Nephron (organoid): ENCODE measurements at regions not wholly inside any gene's neighbourhood (a gene's known extent, or its start where the extent isn't known, plus 50 kb on each side); places are given as distances from the start of the nearest gene placed in this dataset.

Source experiments
- H3K27ac Mint-ChIP-seq, 3 experiments: 2 replicates each; pipeline ENCODE4 v1.8.0; 2020; ENCODE audit warnings: mixed read lengths in 3 of 3, mild to moderate bottlenecking in 2 of 3, moderate library complexity in 1 of 3
- H3K27me3 Mint-ChIP-seq: 2 replicates; pipeline ENCODE4 v1.8.0; 2021; ENCODE audit warnings: low read depth, mild to moderate bottlenecking, moderate library complexity, mixed read lengths
- H3K36me3 Mint-ChIP-seq: 2 replicates; pipeline ENCODE4 v1.8.0; 2020; ENCODE audit warnings: low read depth, mixed read lengths
- H3K4me1 Mint-ChIP-seq: 2 replicates; pipeline ENCODE4 v1.8.0; 2020; ENCODE audit warnings: mixed read lengths
- H3K4me3 Mint-ChIP-seq, 3 experiments: 2 replicates each; pipeline ENCODE4 v1.8.0; 2020; ENCODE audit warnings: mild to moderate bottlenecking in 3 of 3, mixed read lengths in 3 of 3, moderate library complexity in 2 of 3
- H3K9me3 Mint-ChIP-seq: 2 replicates; pipeline ENCODE4 v1.8.0; 2020; ENCODE audit warnings: mixed read lengths
- TF ChIP-seq, protein P1 (sequence below), 3 experiments: fragments of 200-600 bp; sonication (generic); IDR thresholded peaks; one replicate each; pipeline ENCODE4 v1.5.0; 2021; ENCODE audit warnings: antibody characterized with exemption in 3 of 3; ENCODE audit not compliant: unreplicated experiment in 3 of 3

DNA sequence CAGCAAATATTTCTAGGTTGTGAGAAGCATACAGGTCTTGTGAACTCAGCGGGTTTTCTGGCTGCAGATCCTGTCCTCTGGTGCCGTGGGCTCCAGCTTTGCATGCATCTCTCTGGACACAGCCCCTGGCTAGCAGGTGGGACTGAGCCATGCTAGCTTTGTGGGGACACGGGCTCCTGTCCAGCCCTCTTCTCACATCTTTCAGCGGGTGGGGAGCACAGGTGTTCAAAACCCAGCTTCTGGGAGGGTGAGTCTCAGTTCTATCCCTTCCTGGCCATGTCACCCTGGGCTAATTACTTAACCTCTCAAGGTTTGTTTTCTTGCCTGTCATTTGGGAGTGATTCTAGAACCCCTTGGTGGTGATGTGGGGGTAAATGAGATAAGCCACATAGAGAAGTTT is 162.3 kb downstream of the ICE1 start:
- Mint-ChIP-seq H3K4me3 (no peak overlapping the region), H3K36me3 (no peaks in the 10 kb centered on the region), H3K4me1 (no peaks in the 10 kb centered on the region), H3K27me3 (peaks cover 9% of the 10 kb centered on the region), H3K27ac (no peak overlapping the region), H3K9me3 (no peaks in the 10 kb centered on the region)
- TF ChIP-seq, protein P1, sequence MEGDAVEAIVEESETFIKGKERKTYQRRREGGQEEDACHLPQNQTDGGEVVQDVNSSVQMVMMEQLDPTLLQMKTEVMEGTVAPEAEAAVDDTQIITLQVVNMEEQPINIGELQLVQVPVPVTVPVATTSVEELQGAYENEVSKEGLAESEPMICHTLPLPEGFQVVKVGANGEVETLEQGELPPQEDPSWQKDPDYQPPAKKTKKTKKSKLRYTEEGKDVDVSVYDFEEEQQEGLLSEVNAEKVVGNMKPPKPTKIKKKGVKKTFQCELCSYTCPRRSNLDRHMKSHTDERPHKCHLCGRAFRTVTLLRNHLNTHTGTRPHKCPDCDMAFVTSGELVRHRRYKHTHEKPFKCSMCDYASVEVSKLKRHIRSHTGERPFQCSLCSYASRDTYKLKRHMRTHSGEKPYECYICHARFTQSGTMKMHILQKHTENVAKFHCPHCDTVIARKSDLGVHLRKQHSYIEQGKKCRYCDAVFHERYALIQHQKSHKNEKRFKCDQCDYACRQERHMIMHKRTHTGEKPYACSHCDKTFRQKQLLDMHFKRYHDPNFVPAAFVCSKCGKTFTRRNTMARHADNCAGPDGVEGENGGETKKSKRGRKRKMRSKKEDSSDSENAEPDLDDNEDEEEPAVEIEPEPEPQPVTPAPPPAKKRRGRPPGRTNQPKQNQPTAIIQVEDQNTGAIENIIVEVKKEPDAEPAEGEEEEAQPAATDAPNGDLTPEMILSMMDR (IDR thresholded peaks at IDR 0.05; ENCODE audit: unreplicated experiment in 3 of 3) = no peak

DNA sequence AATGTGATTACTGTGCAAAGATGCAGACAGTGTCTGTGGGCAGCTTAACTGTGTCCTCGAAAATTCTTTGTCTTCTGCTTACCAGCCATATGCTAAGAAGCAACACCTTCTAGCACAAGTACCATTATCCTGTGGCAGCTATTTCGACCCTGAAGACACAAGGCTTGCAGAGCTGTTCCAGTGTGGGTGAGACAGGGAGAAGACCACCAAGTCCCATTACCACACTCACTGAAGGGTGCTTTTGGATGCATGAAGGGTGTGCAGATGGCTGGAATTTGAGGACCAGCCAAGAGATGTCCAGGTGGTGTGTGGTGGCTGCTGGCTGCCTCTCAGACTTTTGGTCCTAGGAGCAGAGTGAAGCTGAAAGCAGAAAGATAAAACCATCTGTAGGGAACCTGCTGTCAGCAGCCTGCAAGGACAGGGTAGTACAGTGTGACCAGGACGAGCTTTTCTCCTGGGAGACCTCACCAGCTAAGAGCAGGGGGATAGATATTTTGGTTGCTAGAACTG is 161.8 kb downstream of the ICE1 start:
- TF ChIP-seq, protein P1 (IDR thresholded peaks at IDR 0.05; ENCODE audit: unreplicated experiment in 3 of 3) = no peak
- no peak overlapping the region for H3K27ac Mint-ChIP-seq
- H3K9me3 Mint-ChIP-seq = no peaks in the 10 kb centered on the region
- H3K4me3 Mint-ChIP-seq = no peak overlapping the region
- no peaks in the 10 kb centered on the region for H3K36me3 Mint-ChIP-seq
- H3K4me1 Mint-ChIP-seq = no peaks in the 10 kb centered on the region
- peaks cover 9% of the 10 kb centered on the region for H3K27me3 Mint-ChIP-seq

DNA sequence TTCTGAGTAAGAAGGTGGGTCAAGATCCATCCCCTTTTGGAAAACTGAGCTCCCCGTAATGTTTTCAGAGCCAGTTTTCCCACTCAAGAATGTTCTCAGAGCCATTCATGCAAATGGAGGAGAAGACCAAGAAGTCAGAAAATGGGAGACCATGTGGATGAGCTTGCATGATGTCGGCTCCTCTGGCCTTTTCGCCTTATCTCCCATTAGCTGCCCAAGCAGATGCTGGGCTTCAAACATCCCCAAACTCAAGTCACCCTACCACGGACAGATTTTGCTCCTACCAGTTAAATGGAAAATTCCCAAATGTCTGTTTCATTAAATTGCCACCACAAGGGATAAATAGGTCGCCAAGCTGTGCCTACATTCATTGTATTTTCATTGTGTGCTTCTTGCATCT is 161.4 kb downstream of the ICE1 start:
- Mint-ChIP-seq H3K27me3 (peaks cover 8% of the 10 kb centered on the region), H3K27ac (no peak overlapping the region), H3K36me3 (no peaks in the 10 kb centered on the region), H3K4me1 (no peaks in the 10 kb centered on the region), H3K4me3 (no peak overlapping the region), H3K9me3 (no peaks in the 10 kb centered on the region)
- TF ChIP-seq, protein P1 (IDR thresholded peaks at IDR 0.05; ENCODE audit: unreplicated experiment in 3 of 3) = no peak

DNA sequence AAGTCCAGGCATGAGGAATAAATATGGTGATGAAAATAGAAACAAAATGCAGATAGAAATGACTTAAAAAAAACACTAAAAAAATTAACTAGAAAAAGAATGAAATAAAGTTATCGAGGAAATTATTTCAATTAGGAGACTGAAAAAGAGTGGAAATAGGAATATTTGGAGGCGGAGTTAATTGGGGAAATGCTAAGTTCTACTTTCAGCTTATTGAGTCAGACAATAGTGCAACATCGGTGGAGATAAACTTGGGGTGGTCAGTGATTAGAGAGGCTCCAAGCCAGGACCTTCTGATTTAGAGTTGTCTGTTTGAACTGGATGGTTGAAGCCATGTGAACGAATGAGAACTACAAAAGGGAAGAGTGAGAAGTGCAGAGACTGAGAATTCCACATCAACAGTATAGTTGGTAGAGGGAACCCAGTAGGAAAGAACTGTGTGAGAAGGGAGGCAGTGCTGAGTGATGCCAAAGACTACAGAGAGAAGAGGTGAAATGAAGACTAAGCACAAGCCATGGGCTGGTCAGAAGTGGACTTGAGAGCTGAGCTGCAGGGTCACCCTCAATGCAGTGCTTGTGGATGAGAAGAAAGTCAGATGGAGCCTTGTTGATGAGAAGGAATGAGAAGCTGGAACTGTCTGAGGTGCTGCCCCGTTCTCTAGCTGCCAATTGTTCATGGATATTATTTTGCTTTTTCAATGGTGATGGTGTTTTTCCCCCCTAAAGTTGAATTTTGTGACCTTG is 160.7 kb downstream of the ICE1 start:
- Mint-ChIP-seq H3K4me3 (no peak overlapping the region), H3K4me1 (no peaks in the 10 kb centered on the region), H3K9me3 (no peaks in the 10 kb centered on the region), H3K27me3 (peaks cover 4% of the 10 kb centered on the region), H3K27ac (no peak overlapping the region), H3K36me3 (no peaks in the 10 kb centered on the region)
- TF ChIP-seq, protein P1 (IDR thresholded peaks at IDR 0.05; ENCODE audit: unreplicated experiment in 3 of 3) = no peak

DNA sequence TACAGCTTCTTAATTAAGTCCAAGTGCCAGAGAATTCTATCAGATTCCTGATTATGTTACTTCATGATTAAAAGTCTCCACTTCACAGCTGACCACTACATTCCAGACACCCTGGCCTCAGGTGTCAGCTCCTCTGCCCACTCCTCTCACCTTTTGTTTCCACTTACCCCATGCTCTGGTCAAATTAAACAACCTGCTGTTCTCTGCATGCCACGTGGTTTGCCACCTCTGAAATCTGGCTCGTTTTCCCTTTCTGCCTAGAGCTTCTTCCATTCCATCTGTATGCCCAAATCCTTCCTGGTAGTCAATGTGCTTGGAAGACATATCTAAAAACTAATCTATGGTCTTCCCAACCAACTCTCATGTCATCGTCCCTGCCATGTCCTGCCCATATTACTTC is 158.6 kb downstream of the ICE1 start:
- H3K9me3 Mint-ChIP-seq = no peaks in the 10 kb centered on the region
- no peak overlapping the region for H3K4me3 Mint-ChIP-seq
- TF ChIP-seq, protein P1 (IDR thresholded peaks at IDR 0.05; ENCODE audit: unreplicated experiment in 3 of 3) = no peak
- no peak overlapping the region for H3K27ac Mint-ChIP-seq
- no peaks in the 10 kb centered on the region for H3K36me3 Mint-ChIP-seq
- peaks cover 3% of the 10 kb centered on the region for H3K27me3 Mint-ChIP-seq
- peaks cover 4% of the 10 kb centered on the region for H3K4me1 Mint-ChIP-seq

DNA sequence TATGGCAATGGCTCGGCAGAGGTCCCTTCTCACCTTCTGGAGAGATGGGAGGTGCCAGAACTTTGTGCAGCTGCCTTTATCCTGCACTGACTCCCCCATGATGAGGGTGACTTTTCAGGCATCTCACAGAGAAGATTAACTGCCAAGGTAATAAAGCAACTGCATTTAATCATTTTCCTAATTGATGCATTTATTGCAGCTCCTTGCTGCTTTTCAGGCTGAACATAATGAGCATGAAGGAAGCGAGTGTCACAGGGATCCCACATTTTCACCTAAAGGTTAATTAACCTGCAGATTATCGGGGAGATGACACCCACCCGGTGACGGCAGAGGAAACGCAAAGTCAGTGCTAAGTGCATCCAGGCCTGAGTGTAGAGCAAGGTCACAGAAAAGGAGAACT is 154.3 kb downstream of the ICE1 start:
- H3K27me3 Mint-ChIP-seq = peaks cover 7% of the 10 kb centered on the region
- peaks cover 17% of the 10 kb centered on the region for H3K4me1 Mint-ChIP-seq
- peak overlapping the region in 1 of 3 experiments; percentile 13 for H3K27ac Mint-ChIP-seq
- TF ChIP-seq, protein P1 (IDR thresholded peaks at IDR 0.05; ENCODE audit: unreplicated experiment in 3 of 3) = no peak
- no peaks in the 10 kb centered on the region for H3K9me3 Mint-ChIP-seq
- H3K4me3 Mint-ChIP-seq = no peak overlapping the region
- no peaks in the 10 kb centered on the region for H3K36me3 Mint-ChIP-seq
